Ectodermal cell (in vitro differentiated cells): ENCODE measurements at regions not wholly inside any gene's neighbourhood (a gene's known extent, or its start where the extent isn't known, plus 50 kb on each side); places are given as distances from the start of the nearest gene placed in this dataset.

Experiments used
- H3K27ac ChIP-seq: 2 replicates; pipeline ENCODE4 v1.7.0; 2013; ENCODE audit warnings: mild to moderate bottlenecking, low read depth, low read length; ENCODE audit not compliant: insufficient read depth, poor library complexity, severe bottlenecking
- H3K27me3 ChIP-seq: 2 replicates; pipeline ENCODE4 v1.7.0; 2013; ENCODE audit warnings: mild to moderate bottlenecking, low read length; ENCODE audit not compliant: insufficient read depth, control insufficient read depth, poor library complexity, severe bottlenecking
- H3K36me3 ChIP-seq: one replicate; pipeline ENCODE4 v1.7.0; 2013; ENCODE audit warnings: low read length; ENCODE audit not compliant: control insufficient read depth, insufficient read depth
- H3K4me1 ChIP-seq: one replicate; pipeline ENCODE4 v1.7.0; 2013; ENCODE audit warnings: low read length; ENCODE audit not compliant: control insufficient read depth, insufficient read depth
- H3K4me3 ChIP-seq: 2 replicates; pipeline ENCODE4 v1.7.0; 2013; ENCODE audit warnings: low read depth, low read length, control low read depth; ENCODE audit not compliant: insufficient read depth
- H3K9me3 ChIP-seq: 2 replicates; pipeline ENCODE4 v1.7.0; 2013; ENCODE audit warnings: mild to moderate bottlenecking, low read length, moderate library complexity; ENCODE audit not compliant: control insufficient read depth
- WGBS, 2 experiments: methylation state at CpG; one replicate each; pipeline ENCODE4 v1.1.7; 2013; ENCODE audit warnings: missing lambda C conversion rate in 2 of 2; 5-methylcytosine and 5-hydroxymethylcytosine counted together

DNA sequence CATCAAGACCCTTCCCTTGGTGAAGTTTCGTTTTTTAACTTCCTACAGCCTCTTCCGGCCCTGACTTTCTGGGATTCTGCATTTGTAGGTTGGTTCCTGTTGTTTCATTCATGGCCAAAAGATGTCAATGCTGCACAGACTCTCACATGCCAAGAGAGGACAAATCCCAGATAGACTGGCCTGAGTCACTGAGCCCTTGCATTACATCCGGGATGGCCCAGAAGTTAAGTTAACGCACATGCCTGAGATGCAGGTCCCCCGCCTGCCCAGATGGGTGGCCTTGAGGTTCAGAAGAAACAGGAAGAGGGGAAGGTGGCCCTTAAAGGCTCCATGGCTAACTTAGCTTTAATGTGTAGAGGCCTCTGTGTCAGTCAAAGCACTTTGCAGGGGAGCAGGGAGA is 51.6 kb upstream of the SRGAP3 start:
- H3K27ac ChIP-seq: no peak overlapping the region
- WGBS, 2 experiments: 93 to 94% methylated on average over 5 of the region's 5 CpGs
- H3K27me3 ChIP-seq: peaks cover 8% of the 10 kb centered on the region
- peaks cover 12% of the 10 kb centered on the region for H3K4me1 ChIP-seq
- H3K9me3 ChIP-seq: no peaks in the 10 kb centered on the region
- no peak overlapping the region for H3K4me3 ChIP-seq
- no peaks in the 10 kb centered on the region for H3K36me3 ChIP-seq

DNA sequence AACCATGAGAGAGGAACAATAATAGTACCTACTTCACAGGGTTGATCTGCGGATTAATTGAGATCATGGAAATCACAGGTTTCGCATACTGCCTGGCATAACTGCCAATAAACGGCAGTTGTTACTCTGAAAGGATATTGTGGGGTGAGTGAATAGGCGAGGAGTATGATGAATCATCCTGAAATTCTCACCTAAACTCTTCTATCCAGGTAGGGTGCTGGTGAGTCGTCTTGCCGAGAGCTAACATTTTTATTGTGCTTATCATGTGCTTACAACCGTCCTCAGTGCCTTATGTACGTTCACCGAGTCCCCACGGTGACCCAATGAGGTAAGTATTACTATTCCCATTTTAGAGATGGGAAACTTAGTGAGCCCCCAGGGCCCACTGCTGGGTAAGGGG is 52.4 kb upstream of the SRGAP3 start:
- H3K4me1 ChIP-seq: peaks cover 13% of the 10 kb centered on the region
- no peak overlapping the region for H3K27ac ChIP-seq
- H3K4me3 ChIP-seq: no peak overlapping the region
- H3K9me3 ChIP-seq: no peaks in the 10 kb centered on the region
- peaks cover 8% of the 10 kb centered on the region for H3K27me3 ChIP-seq
- H3K36me3 ChIP-seq: no peaks in the 10 kb centered on the region
- WGBS, 2 experiments: 90 to 91% methylated on average over 10 of the region's 10 CpGs

DNA sequence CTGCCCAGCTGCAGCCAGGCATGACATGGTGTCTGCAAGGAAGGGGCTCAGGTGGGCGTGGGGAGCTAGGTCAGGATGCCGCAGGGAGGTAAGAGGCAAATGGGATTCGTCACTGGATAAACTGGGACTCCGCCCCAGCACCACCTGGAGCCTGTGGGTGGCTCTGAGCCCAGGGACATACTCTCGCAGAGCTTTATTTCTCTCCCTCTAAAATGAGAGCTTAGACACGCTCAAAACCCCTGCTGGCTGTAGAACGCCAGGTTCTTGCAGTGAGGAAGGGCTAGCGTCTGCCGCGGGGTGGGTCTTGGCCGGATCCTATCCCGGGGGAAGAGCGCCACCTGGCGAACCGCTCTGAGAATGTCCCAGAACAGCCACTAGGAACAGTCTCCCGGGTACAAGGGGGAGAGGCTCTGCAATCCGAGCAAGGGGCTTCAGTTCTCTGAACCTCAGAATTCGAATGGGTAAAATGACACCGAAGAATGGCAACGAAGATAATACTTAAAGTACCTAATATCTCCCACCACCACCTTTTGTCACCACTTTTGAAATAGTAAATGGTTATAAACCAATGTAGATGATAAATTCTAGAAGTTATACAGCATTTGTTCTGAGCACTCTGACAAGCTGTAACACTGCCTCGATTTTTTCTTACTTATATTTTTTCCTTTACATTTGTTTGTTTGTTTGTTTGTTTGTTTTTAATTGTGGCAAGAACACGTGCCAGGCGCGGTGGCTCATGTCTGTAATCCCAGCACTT is 53.2 kb upstream of the SRGAP3 start:
- WGBS, 2 experiments: 17 to 21% methylated on average over 20 to 24 of the region's 24 CpGs
- Histone ChIP-seq H3K9me3 (no peaks in the 10 kb centered on the region), H3K4me3 (peak overlapping the region; percentile 25), H3K4me1 (peaks cover 18% of the 10 kb centered on the region), H3K27me3 (peaks cover 8% of the 10 kb centered on the region), H3K36me3 (no peaks in the 10 kb centered on the region), H3K27ac (no peak overlapping the region)

DNA sequence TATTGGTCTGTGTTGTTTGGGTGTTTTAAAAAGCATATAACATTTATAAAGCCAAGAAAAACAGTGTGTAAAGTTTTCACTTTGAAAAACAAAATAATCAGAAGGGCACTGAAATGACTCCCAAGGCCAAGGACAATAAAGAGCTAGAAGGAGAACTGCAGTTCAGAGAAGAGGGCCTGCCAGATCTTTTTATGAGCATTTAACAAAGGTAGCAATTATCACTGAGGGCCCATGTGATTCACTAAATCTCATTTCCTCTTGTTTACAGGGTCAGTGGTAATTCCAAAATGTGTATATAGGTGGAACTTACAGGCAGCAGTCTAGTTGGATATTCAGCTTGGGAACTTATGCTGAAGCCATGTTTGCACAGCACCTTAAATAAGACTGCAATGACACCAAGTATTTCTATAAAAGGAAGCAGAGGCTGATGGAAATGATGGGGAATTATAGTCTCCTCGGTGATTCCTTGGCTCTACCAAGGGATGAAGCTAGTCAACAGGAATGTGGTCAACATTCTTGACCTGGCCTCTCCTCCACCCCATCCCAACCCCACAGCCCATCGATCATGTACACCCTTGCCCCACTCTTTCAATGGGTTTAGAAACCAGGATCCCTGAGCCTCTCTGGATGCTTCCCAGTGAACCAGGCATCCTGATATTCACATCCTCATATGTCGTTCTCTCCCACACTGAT is 54.4 kb upstream of the THUMPD3 start:
- H3K4me3 ChIP-seq: no peak overlapping the region
- 86 to 90% methylated on average over 3 of the region's 3 CpGs for WGBS, 2 experiments
- peaks cover 5% of the 10 kb centered on the region for H3K4me1 ChIP-seq
- H3K9me3 ChIP-seq: no peaks in the 10 kb centered on the region
- no peaks in the 10 kb centered on the region for H3K36me3 ChIP-seq
- H3K27me3 ChIP-seq: no peaks in the 10 kb centered on the region
- no peak overlapping the region for H3K27ac ChIP-seq

DNA sequence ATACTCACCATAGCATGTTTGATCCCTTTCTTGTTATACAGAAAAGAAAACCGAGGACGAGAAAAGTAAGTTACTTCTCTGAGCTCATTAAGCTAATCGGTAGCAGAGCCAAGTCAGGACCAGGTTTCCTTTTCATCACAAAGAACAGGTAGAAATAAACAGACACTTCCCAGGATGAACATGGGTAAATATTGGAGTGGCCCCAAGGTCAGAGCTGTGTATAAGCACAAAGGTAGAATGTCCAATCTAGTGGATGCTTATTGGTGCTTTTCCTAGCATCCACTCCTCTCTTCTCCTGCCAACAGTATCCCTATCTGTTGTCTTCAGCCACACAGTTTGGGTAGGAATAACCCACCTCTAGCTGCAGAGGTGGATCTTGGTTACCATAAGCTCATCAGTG is 52.8 kb upstream of the THUMPD3 start:
- Histone ChIP-seq H3K27me3 (no peaks in the 10 kb centered on the region), H3K27ac (no peak overlapping the region), H3K9me3 (no peaks in the 10 kb centered on the region), H3K36me3 (no peaks in the 10 kb centered on the region), H3K4me3 (no peak overlapping the region), H3K4me1 (peaks cover 5% of the 10 kb centered on the region)
- 93 to 95% methylated on average over 3 of the region's 3 CpGs for WGBS, 2 experiments

DNA sequence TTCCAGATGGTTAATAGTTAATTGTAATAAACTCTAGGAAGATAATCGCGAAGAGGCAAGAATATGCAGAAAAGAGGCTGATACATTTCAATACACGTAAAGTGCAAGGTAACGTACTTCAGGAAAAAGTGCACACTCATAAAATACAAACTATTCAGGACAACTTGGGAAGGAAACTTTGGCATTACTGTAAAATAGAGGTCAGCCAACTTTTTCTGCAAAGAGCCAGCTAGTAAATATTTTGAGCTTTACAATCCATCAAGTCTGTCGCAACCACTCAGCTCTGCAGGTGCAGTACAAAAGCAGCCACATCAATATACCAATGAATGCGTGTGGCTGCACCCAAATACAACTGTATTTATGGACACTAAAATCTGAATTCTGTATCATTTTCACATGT is 51.6 kb upstream of the THUMPD3 start:
- H3K4me1 ChIP-seq: peaks cover 5% of the 10 kb centered on the region
- no peaks in the 10 kb centered on the region for H3K9me3 ChIP-seq
- WGBS, 2 experiments: 94 to 95% methylated on average over 6 of the region's 6 CpGs
- H3K27me3 ChIP-seq: no peaks in the 10 kb centered on the region
- no peak overlapping the region for H3K4me3 ChIP-seq
- no peaks in the 10 kb centered on the region for H3K36me3 ChIP-seq
- no peak overlapping the region for H3K27ac ChIP-seq
